ENCODE measurements at regions not wholly inside any gene's neighbourhood (a gene's known extent, or its start where the extent isn't known, plus 50 kb on each side); places are given as distances from the start of the nearest gene placed in this dataset.

DNA sequence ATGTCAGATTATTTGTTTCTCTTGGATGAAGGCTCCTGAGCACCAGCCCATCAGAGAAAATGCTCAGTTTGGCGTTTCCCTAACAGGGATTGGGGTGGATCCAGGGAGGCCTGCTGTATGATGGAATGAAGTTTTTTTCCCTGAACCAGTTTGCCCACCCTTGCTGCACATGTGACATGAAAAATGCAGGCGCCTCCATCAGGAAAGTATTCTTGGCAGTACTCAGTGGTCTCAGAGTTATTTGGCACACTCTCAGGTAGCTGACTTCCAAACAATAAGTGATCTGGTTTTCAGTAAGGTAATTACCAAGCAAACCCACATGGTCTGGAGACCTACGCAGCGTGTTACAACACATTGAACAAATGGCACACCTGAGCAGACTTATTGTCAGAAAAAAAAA lies 254.9 kb downstream of the PAX3 start:
- in situ Hi-C loops (cut with MboI), result no loop called here
- Histone ChIP-seq H3K4me1 (replicated peaks in 1 of 2; ENCODE audit: control insufficient read depth in 2 of 2, insufficient read depth in 2 of 2, low read length in 2 of 2) (no peaks in the 10 kb centered on the region), H2AFZ (ENCODE audit: low read depth, low read length) (no peak overlapping the region), H3K79me2 (ENCODE audit: control insufficient read depth, insufficient read depth, low read length) (no peaks in the 10 kb centered on the region), H3K4me3 (no peak overlapping the region), H3K9ac (ENCODE audit: insufficient read depth in 1 of 2, low read depth in 2 of 2, low read length in 2 of 2) (no peak overlapping the region), H3K36me3 (ENCODE audit: control insufficient read depth, insufficient read depth, low read length) (no peaks in the 10 kb centered on the region), H3K9me3 (replicated peaks; ENCODE audit: control insufficient read depth, insufficient read depth, low read depth, low read length) (no peaks in the 10 kb centered on the region), H3K27me3 (ENCODE audit: control insufficient read depth in 2 of 2, insufficient read depth in 2 of 2, low read length in 2 of 2) (no peaks in the 10 kb centered on the region), H3K4me2 (ENCODE audit: insufficient read depth, low read length) (no peak overlapping the region), H4K20me1 (replicated peaks; ENCODE audit: control insufficient read depth, insufficient read depth, low read length) (no peaks in the 10 kb centered on the region), H3K9me1 (ENCODE audit: control insufficient read depth, insufficient read depth, low read length) (no peaks in the 10 kb centered on the region), H3K27ac (ENCODE audit: extremely low read depth, low read depth, low read length) (no peak overlapping the region)
- no TSS peak for BruUV-seq (replicated peaks)
- FAIRE-seq (no peak), DNase-seq (ENCODE audit: extremely low read depth in 1 of 4, low spot score in 3 of 4) (no peak), ATAC-seq (no peak)
- ChIA-PET CTCF (ENCODE audit: low intra/inter-chr PET ratio) (no interaction called here), POLR2A (no interaction called here)
- intact Hi-C loops (cut with micrococcal nuclease), result loop anchor here (5.0 kb wide), 1 partner anchor 503 kb away; no protein-coding TSS in a partner anchor
- 0% methylated on average over 4 of the region's 4 CpGs for WGBS (ENCODE audit: insufficient coverage, low coverage, missing lambda C conversion rate)
- TF ChIP-seq ZNF232 (CRISPR knock-in tag; IDR thresholded peaks at IDR 0.05) (no peak), RBFOX2 (IDR thresholded peaks at IDR 0.05; ENCODE audit: low read depth, low read length) (no peak), FOXP1 (CRISPR knock-in tag; IDR thresholded peaks at IDR 0.05) (no peak), LARP7 (IDR thresholded peaks at IDR 0.05) (no peak), DNMT1 (IDR thresholded peaks at IDR 0.05) (no peak), ZNF253 (CRISPR knock-in tag; conservative IDR thresholded peaks at IDR 0.05) (no peak)

DNA sequence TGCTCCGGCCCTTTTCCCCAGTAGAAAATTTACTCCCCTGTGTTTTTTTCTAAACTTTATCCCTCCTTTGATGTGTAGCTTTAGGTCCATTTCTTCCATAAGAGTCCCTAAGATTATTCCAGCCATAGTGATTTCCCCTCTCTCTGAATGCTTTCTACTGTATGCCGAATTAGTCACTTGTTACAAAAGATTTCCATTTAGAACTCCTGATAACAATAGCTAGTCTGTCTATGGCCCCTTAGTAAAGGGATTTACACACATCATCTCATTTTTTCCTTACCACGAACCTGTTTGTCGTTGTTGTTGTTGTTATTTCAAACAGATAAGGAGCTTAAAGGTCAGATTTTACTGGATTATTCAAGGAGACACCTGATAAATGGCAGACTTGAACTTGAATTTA lies 256.1 kb downstream of the PAX3 start:
- H3K4me2 ChIP-seq (ENCODE audit: insufficient read depth, low read length), result no peak overlapping the region
- WGBS (ENCODE audit: insufficient coverage, low coverage, missing lambda C conversion rate), result 0% methylated on average over 4 of the region's 4 CpGs
- in situ Hi-C loops (cut with MboI), result no loop called here
- FAIRE-seq, result no peak
- H3K9ac ChIP-seq (ENCODE audit: insufficient read depth in 1 of 2, low read depth in 2 of 2, low read length in 2 of 2), result no peak overlapping the region
- no TSS peak for BruUV-seq (replicated peaks)
- H4K20me1 ChIP-seq (replicated peaks; ENCODE audit: control insufficient read depth, insufficient read depth, low read length), result no peaks in the 10 kb centered on the region
- no peaks in the 10 kb centered on the region for H3K9me3 ChIP-seq (replicated peaks; ENCODE audit: control insufficient read depth, insufficient read depth, low read depth, low read length)
- H3K4me1 ChIP-seq (replicated peaks in 1 of 2; ENCODE audit: control insufficient read depth in 2 of 2, insufficient read depth in 2 of 2, low read length in 2 of 2), result no peaks in the 10 kb centered on the region
- H3K9me1 ChIP-seq (ENCODE audit: control insufficient read depth, insufficient read depth, low read length), result no peaks in the 10 kb centered on the region
- ChIA-PET CTCF (ENCODE audit: low intra/inter-chr PET ratio) (no interaction called here), POLR2A (interaction anchor here (0.6 kb wide), 1 partner anchor 53 kb away, joined by 3 read pairs; no protein-coding TSS in a partner anchor)
- no peaks in the 10 kb centered on the region for H3K79me2 ChIP-seq (ENCODE audit: control insufficient read depth, insufficient read depth, low read length)
- no peak overlapping the region for H3K27ac ChIP-seq (ENCODE audit: extremely low read depth, low read depth, low read length)
- ATAC-seq, result no peak
- intact Hi-C loops (cut with micrococcal nuclease), result loop anchor here (5.0 kb wide), 1 partner anchor 505 kb away; no protein-coding TSS in a partner anchor
- H3K4me3 ChIP-seq, result no peak overlapping the region
- H3K27me3 ChIP-seq (ENCODE audit: control insufficient read depth in 2 of 2, insufficient read depth in 2 of 2, low read length in 2 of 2), result no peaks in the 10 kb centered on the region
- H2AFZ ChIP-seq (ENCODE audit: low read depth, low read length), result no peak overlapping the region
- no peak for DNase-seq (ENCODE audit: extremely low read depth in 1 of 4, low spot score in 3 of 4)
- no peaks in the 10 kb centered on the region for H3K36me3 ChIP-seq (ENCODE audit: control insufficient read depth, insufficient read depth, low read length)
- TF ChIP-seq NFRKB (IDR thresholded peaks at IDR 0.05; ENCODE audit: low read depth) (no peak), FIP1L1 (IDR thresholded peaks at IDR 0.05; ENCODE audit: low read depth, low read length, poor library complexity, severe bottlenecking) (no peak), ZNF586 (CRISPR knock-in tag; conservative IDR thresholded peaks at IDR 0.05) (no peak), USF1 (CRISPR knock-in tag; IDR thresholded peaks at IDR 0.05) (no peak), ZBTB7A (IDR thresholded peaks at IDR 0.05; ENCODE audit: borderline replicate concordance, control insufficient read depth, low read depth, low read length) (no peak), RBM14 (IDR thresholded peaks at IDR 0.05; ENCODE audit: borderline replicate concordance, insufficient read depth, low read depth, low read length) (no peak)
- TF ChIP-seq, protein P1, sequence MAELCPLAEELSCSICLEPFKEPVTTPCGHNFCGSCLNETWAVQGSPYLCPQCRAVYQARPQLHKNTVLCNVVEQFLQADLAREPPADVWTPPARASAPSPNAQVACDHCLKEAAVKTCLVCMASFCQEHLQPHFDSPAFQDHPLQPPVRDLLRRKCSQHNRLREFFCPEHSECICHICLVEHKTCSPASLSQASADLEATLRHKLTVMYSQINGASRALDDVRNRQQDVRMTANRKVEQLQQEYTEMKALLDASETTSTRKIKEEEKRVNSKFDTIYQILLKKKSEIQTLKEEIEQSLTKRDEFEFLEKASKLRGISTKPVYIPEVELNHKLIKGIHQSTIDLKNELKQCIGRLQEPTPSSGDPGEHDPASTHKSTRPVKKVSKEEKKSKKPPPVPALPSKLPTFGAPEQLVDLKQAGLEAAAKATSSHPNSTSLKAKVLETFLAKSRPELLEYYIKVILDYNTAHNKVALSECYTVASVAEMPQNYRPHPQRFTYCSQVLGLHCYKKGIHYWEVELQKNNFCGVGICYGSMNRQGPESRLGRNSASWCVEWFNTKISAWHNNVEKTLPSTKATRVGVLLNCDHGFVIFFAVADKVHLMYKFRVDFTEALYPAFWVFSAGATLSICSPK (IDR thresholded peaks at IDR 0.05; ENCODE audit: borderline replicate concordance), result no peak

Measured in K562 (cell line).